NCI-H2107 treated with DMSO at 0.1 percent for 48 hours (cell line): ENCODE measurements at regions not wholly inside any gene's neighbourhood (a gene's known extent, or its start where the extent isn't known, plus 50 kb on each side); places are given as distances from the start of the nearest gene placed in this dataset.
"Not testable (repeated sequence)": the region's sequence is repeated elsewhere in the genome, so short reads cannot be mapped to it uniquely, and the experiment has no call there.

Experiments used
- DNase-seq: peaks from one replicate; lab custom pipeline; 2025; ENCODE audit not compliant: unreplicated experiment; lab: John Stamatoyannopoulos, UW

- DNase-seq: not testable (repeated sequence)
Observed at GRCh38 chr2:128671981-128672757, 353.5 kb upstream of the HS6ST1 start.

GRCh38 chr2:128679680-128680079 lies 361.0 kb upstream of the HS6ST1 start:
- not testable (repeated sequence) for DNase-seq

GRCh38 chr2:128681507-128681906 lies 362.8 kb upstream of the HS6ST1 start:
- DNase-seq: no peak

GRCh38 chr2:128682266-128682665 lies 363.6 kb upstream of the HS6ST1 start:
- no peak for DNase-seq

- DNase-seq: no peak
Observed at GRCh38 chr2:128682729-128683284, 364.1 kb upstream of the HS6ST1 start.

- DNase-seq: no peak
Observed at GRCh38 chr2:128684523-128684922, 365.9 kb upstream of the HS6ST1 start.

- DNase-seq: no peak
Observed at GRCh38 chr2:128685841-128686496, 367.3 kb upstream of the HS6ST1 start.

GRCh38 chr2:128686497-128686859 lies 367.8 kb upstream of the HS6ST1 start:
- DNase-seq: no peak

- no peak for DNase-seq
Observed at GRCh38 chr2:128686881-128687555, 368.4 kb upstream of the HS6ST1 start.

- DNase-seq: no peak
Observed at GRCh38 chr2:128687565-128687964, 368.9 kb upstream of the HS6ST1 start.

- DNase-seq: no peak
Observed at GRCh38 chr2:128689971-128690370, 371.3 kb upstream of the HS6ST1 start.

- no peak for DNase-seq
Observed at GRCh38 chr2:128690431-128690830, 371.8 kb upstream of the HS6ST1 start.

GRCh38 chr2:128690869-128691268 lies 372.2 kb upstream of the HS6ST1 start:
- DNase-seq: no peak

GRCh38 chr2:128691526-128691925 lies 372.9 kb upstream of the HS6ST1 start:
- no peak for DNase-seq

- no peak for DNase-seq
Observed at GRCh38 chr2:128692895-128693742, 374.5 kb upstream of the HS6ST1 start.

GRCh38 chr2:128693743-128694029 lies 375.0 kb upstream of the HS6ST1 start:
- DNase-seq: no peak

- DNase-seq: no peak
Observed at GRCh38 chr2:128695646-128696220, 377.1 kb upstream of the HS6ST1 start.

- DNase-seq: no peak
Observed at GRCh38 chr2:128696421-128696820, 377.8 kb upstream of the HS6ST1 start.

GRCh38 chr2:128701418-128701817 lies 382.8 kb upstream of the HS6ST1 start:
- DNase-seq: no peak

- DNase-seq: no peak
Observed at GRCh38 chr2:128702616-128703015, 383.9 kb upstream of the HS6ST1 start.
